HTR-8/SVneo (cell line): ENCODE measurements at regions not wholly inside any gene's neighbourhood (a gene's known extent, or its start where the extent isn't known, plus 50 kb on each side); places are given as distances from the start of the nearest gene placed in this dataset.

Source experiments
- DNase-seq: peaks from one replicate; pipeline ENCODE4 v3.0.0; 2011; ENCODE audit warnings: low spot score, mixed read lengths; ENCODE audit not compliant: insufficient read length
- FAIRE-seq: peaks from 2 replicates; lab custom pipeline; 2011; peaks lifted over from hg19 to GRCh38; lab: Jason Lieb, UNC

DNA sequence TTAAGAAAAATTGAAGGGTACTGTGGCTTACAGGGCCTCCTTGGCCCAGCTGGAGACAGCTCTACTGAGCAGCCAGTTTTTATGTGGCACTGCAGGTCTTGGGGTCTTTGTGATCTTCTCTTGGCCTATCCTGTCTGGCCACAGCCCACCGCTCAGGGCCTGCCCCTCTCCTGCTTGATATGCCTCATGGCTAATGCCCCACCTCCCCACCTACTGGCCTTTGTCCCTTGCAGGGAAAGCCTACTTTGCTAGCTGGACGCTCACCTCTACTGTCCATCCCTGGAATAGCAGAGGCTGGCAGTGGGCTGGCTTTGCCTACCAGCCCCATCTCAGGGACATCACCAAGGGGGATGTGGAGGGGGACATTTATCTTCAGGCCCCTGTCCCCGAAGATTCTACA lies 134.1 kb downstream of the PJA1 start:
- DNase-seq (no peak), FAIRE-seq (no peak)

DNA sequence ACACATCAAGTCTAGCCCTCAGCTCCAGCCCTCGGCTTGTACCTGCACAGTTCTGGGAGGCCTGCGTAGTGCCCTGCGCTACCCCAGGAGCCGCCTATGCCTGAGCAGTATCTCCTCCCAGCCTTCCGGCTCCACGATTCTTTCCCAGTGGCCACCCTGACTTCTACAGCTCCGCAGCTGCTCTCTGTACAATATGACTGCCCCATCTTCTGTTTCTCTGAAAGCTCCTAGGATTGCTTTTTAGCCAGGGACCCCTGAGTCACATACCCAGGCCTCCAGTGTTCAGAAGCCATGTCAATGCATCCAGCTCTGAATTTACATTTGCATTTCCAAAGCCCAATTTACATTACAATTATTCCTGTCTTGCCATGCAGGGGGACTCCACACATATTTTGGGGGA lies 135.5 kb downstream of the PJA1 start:
- DNase-seq (no peak), FAIRE-seq (no peak)

DNA sequence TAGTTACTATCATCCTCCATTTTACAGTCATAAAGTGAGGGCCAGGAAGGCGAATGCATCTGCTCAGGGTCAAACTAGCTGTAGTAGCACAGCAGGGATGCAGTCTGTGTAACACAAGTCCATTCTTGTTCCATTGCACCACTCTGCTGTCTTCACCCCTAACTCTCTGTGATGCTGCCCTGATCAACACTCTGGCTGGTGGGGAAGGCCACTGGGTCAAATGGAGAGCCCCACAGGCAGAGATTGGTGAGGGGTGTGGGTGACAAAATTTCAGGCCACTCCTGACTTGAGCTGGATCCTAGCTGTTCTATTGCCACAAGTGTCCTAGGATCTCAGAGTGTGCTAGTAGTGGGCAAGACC lies 136.5 kb downstream of the PJA1 start:
- DNase-seq, result no peak

GRCh38 chrX:69028006-69028760 lies 137.1 kb downstream of the PJA1 start:
- FAIRE-seq, result no peak
- DNase-seq, result no peak

More for the DNA sequence above, 136.5 kb downstream of the PJA1 start:
- FAIRE-seq, result no peak

DNA sequence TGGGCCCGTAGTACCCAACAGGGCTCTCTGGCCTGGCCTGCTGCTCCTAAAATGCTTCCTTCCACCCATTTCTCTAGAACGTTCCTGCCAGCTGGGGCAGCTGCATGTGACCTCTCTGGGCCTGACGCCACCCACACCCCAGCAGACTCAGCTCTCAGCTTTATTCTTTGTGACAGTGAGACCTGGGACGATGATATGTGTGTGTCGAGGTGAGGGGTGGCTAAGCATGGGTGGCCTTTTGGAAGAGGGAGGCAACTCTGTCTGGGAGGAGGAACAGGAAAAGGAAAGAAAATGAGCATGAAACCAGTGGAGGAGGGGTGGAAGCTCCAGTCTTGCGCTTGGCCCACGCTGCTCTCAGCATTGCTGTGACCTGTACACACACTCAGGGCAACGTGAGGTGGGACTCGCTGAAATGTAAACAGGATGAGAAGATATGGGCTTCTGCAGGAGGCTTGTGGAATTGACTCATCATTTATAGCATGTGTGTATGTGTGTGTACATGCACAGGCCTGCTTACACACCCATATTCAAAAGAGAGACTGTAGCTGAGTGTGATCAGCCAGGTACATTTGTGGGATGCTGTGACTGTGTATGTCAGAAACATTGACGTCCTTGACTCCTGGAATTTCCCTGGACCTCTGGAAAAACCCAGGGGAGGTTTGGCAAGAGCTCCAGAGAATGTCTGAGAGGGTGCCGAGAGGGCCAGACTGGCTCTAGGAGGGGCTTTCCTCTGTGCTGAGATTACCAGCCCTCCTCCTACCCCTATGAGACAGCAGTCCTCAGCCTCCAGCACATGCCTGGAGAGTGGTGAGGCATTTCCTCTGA lies 137.9 kb downstream of the PJA1 start:
- DNase-seq (no peak), FAIRE-seq (no peak)

GRCh38 chrX:69025802-69026301 lies 139.4 kb downstream of the PJA1 start:
- FAIRE-seq (no peak), DNase-seq (no peak)

GRCh38 chrX:69024931-69025330 lies 140.3 kb downstream of the PJA1 start:
- FAIRE-seq, result no peak
- DNase-seq, result no peak

GRCh38 chrX:69024161-69024736 lies 141.0 kb downstream of the PJA1 start:
- FAIRE-seq, result no peak

DNA sequence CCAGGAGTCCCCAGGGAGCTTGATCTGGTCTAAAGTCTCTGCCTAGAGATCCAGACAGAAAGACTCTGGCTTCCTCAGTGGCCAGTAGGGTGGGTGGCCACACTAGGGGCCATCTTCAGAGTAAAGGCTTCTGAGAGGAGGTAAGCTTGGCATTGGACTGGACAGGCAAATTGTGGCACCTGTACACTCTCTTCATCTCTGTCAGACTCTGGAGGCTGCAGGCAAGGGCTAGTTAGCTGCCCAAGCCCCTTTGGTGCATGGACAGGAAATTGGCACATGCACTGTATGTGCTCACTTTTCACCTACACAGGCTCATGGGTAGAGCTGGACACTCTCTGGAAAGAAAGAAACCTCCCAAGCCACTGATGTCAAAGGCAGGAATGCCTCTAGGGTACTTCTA lies 142.8 kb downstream of the PJA1 start:
- DNase-seq, result no peak
- FAIRE-seq, result no peak

More at GRCh38 chrX:69024161-69024736, 141.0 kb downstream of the PJA1 start:
- DNase-seq, result no peak

DNA sequence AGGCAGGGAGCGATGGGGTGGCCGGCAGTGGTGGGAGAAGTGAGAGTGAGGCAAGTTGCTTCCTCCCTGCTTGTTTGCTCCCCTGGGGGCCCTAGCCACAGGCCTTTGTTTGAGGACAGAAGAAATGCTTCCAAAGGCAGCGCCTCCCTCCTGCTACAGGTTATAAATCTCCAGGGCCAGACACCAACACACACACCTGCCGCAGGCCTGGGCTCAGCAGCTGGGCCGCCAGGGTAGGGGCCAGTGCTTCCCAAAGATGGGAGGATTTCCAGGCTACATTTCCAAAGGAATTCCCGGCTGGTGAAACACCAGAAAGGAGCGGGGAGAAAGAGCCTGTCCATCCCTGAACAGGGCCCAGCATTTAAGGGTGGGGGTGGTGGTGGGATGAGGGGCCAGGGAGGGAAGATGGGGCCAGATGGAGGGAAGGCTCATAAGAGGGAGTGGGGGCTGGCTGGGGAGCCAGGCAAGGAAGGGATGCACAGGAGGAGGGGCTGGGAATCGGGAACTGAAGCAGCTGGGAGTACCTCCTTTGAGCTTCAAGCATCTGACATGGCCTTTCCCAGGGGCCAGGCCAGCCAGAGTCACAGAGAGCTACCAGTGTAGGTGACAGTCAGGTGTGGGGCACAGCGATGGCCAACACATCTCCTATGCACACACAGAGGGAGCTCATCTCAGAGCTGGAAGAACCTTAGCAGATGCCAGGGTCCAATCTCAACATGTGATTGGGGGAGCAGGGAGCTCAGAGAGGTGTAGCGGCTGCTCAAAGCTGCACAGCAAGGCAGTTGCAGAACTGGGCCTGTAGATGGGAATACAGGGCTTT lies 143.9 kb downstream of the PJA1 start:
- DNase-seq (no peak), FAIRE-seq (no peak)

DNA sequence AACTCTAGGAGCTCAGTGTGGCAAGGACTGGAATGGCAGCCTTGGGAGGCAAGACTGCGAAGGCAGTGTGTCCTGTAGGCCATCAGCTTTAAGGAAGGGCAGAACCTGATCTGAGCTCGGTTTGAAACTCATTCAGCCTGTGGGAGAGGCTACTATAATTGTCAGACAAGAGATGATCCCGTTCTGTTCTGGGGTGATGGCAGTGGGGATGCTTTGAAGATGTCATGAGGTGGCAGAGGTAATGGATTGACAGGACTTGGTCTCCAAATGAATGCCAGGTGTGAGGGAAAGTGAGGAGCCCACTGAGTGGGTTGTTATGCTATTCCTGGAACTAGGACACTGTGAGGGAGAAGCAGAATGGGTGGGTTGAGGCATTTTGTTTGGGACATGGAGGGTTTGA lies 144.9 kb downstream of the PJA1 start:
- FAIRE-seq, result no peak
- DNase-seq, result no peak

DNA sequence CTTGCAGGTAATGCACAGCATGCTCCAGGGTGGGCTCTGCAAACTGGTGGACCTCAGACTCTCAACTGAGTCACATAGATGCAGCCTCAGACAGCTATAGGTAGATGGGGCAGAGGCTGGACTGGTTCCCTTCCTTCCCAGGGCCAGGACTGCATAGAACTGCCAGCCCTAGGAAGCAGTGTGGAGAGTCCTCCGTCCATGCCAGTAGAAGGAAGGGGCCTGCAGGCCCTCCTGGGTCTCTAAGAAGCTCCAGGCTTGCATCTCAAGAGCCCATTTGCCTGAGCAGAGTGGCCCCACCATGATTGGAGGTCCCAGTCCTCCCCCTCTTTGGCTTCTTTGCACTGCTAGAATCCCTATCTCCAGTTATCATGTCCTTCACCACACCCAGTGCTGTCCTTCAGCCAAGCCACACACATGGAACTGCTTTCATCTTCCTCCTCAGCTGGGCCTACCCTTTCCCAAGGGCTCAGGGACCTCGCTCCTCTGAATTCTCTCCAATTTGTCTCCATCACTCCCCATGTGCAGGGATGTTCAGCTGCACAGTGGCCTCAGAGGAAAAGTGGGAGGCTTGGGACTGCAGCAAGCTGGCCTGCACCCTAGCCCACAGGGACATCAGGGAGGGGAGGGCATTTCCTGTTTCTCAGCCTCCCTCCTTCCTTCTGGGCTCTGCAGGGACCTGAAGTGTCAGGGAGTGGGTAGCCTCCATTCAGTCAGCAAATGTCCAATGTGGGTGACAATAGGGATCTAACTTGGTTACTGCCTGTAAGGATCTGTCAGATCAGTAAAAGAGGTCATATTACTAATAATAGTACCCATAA lies 146.0 kb downstream of the PJA1 start:
- DNase-seq (no peak), FAIRE-seq (no peak)

DNA sequence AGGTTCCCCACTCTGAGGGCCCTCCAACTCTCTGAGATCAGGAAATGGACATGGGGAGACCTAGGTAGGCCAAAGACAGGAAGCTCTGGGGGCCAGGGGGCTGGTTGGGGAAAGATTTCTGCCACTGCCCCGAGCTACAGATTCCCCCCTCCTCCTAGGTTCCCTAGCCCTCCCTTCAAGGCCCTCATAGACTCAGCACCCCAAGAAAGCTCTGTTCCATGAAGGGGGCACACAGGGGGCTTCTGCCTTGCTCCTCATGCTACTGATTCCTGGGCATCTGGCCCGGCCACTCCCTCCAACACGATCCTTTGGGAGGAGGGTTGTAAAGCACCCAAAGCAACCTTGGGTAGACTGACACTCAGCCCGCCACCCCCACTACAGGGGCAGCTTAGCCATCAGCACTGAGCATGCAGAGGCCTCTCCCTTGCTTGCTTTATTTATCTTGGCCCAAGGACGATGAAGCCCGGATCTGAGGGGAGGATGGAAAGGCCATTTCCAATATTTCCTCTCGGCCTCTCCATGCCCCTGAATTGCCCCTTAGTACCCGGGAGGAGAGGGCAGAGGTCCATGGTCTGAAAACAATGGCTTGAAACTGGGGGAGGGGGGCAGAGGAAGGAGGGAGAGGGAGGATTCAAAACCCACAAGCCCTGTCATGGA lies 146.7 kb downstream of the PJA1 start:
- FAIRE-seq, result no peak
- no peak for DNase-seq

- DNase-seq (no peak), FAIRE-seq (no peak)
Measured at GRCh38 chrX:69016293-69016941, 148.8 kb downstream of the PJA1 start.

DNA sequence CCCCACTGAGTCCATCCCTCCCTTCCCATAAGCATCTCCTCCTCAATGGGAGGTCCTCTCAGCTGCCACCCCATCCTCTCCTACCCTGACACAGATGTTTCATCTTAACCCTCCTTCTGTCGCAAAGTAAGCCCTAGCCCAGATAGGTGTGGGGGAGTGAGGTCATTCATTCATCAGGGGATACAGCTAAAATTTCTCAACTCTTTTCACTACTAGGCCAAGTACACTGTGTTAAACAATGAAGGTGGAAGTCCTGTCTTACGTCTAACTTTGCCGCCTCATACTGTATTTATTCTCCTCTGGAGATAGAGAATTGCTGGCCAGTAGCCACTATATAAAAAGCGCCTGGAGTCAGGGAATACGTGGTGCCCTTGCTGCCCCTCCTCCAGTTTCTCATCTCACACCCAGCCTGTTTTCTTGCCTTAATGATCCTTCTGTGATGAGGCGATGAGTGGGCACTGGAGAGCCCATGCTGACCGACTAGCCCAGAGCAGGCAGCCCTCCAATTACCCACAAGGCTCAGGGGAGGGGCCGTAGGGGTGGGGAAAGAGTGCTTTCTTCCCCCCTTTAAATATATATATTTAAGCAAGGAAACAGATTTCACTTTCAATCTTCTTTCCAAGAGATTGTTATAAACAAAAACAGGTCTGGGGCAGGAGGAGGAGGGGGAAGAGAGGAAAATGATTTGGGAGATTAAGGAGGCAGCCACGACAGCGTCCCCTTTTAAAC lies 149.5 kb downstream of the PJA1 start:
- DNase-seq (no peak), FAIRE-seq (no peak)

GRCh38 chrX:69015156-69015555 lies 150.1 kb downstream of the PJA1 start:
- no peak for DNase-seq
- no peak for FAIRE-seq

DNA sequence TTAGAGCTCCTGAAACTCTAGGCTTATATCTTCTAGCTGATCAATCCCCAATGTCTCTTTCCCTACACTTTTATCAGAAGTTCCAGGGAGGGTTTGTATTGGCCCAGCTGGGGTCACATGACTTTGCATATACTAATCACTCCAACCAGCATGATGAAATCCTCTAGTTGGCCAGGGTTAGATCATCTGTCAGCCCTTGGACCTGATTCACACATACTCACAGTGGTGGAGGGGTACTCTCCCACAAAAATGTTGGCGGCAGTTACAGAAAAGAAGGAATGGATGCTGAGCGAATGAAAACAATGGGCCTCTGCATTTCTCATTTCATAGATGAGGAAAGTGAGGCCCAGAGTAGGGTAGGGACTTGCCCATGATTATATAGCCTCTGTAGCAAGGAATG lies 151.1 kb downstream of the PJA1 start:
- FAIRE-seq, result no peak
- DNase-seq, result no peak

DNA sequence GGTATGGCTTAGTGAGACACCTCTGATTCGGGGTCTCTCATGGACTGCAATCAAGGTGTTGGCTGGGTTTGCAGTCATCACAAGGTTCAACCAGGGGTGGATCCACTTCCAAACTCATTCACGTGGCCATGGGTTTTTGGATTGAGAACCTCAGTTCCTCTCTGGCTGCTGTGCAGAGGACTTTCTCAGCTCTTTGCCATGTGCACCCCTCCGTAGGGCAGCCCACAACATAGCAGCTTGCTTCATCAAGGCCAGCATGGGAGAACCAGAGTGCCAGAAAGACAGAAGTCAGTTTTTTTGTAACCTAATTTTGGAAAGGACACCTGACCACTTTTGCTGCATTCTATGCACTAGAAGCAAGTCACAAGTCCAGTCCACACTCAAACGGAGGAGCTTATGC lies 154.9 kb downstream of the PJA1 start:
- FAIRE-seq, result no peak
- DNase-seq, result no peak
